Breast epithelium (tissue), 4 donors: ENCODE measurements at regions not wholly inside any gene's neighbourhood (a gene's known extent, or its start where the extent isn't known, plus 50 kb on each side); places are given as distances from the start of the nearest gene placed in this dataset.

ENCODE experiments used
- DNase-seq, 2 donors: peaks; one replicate each; pipeline ENCODE4 v3.0.0-alpha.2; 2019; ENCODE audit warnings: low spot score in 2 of 2
- H3K27ac ChIP-seq, 2 donors: fragments of 200-600 bp; sonication (generic) in 1 of 2; one replicate each; pipeline ENCODE4 v1.5.1; 2016 to 2019; ENCODE audit warnings: mild to moderate bottlenecking in 1 of 2
- H3K27me3 ChIP-seq, 2 donors: fragments of 200-600 bp; sonication (generic) in 1 of 2; one replicate each; pipeline versions ENCODE4 v1.5.1 to v1.6.0; 2017 to 2019; ENCODE audit warnings: control low read depth in 1 of 2, mild to moderate bottlenecking in 1 of 2
- H3K36me3 ChIP-seq: fragments of 200-600 bp; one replicate; pipeline ENCODE4 v1.5.1; 2019
- H3K4me1 ChIP-seq, 2 donors: fragments of 200-600 bp; sonication (generic); one replicate each; pipeline ENCODE4 v1.5.1; 2016 to 2019; ENCODE audit warnings: control low read depth in 1 of 2
- H3K4me3 ChIP-seq, 3 donors: fragments of 200-600 bp; sonication (generic); 1 replicate in 2 of 3; 2 replicates in 1 of 3; pipeline ENCODE4 v1.5.1; 2016 to 2019; ENCODE audit warnings: mild to moderate bottlenecking in 3 of 3, moderate library complexity in 2 of 3
- H3K9me3 ChIP-seq, 2 donors: fragments of 200-600 bp; sonication (generic) in 1 of 2; one replicate each; pipeline ENCODE4 v1.5.1; 2016 to 2019; ENCODE audit warnings: control low read depth in 1 of 2
- POLR2A ChIP-seq: fragments of 450-650 bp; IDR thresholded peaks from one replicate; pipeline ENCODE4 v1.6.1; 2016; ENCODE audit warnings: antibody characterized with exemption, mild to moderate bottlenecking, moderate library complexity
- POLR2AphosphoS5 ChIP-seq, 3 donors: sonication (generic); formaldehyde crosslinking; IDR thresholded peaks; one replicate each; pipeline ENCODE4 v1.6.1; 2017; ENCODE audit warnings: antibody characterized with exemption in 3 of 3
- intact Hi-C: fragments of 100-400 bp; cut with DNase I; formaldehyde crosslinking; loops from one replicate; pipeline ENCODE4 v1.15.1; 2023; ENCODE audit warnings: low total_unique reads
- TF ChIP-seq, protein P1 (sequence below), 3 donors: fragments of 450-650 bp; IDR thresholded peaks; one replicate each; pipeline ENCODE4 v1.5.1; 2016 to 2017; ENCODE audit warnings: antibody characterized with exemption in 3 of 3, mild to moderate bottlenecking in 3 of 3, moderate library complexity in 3 of 3

DNA sequence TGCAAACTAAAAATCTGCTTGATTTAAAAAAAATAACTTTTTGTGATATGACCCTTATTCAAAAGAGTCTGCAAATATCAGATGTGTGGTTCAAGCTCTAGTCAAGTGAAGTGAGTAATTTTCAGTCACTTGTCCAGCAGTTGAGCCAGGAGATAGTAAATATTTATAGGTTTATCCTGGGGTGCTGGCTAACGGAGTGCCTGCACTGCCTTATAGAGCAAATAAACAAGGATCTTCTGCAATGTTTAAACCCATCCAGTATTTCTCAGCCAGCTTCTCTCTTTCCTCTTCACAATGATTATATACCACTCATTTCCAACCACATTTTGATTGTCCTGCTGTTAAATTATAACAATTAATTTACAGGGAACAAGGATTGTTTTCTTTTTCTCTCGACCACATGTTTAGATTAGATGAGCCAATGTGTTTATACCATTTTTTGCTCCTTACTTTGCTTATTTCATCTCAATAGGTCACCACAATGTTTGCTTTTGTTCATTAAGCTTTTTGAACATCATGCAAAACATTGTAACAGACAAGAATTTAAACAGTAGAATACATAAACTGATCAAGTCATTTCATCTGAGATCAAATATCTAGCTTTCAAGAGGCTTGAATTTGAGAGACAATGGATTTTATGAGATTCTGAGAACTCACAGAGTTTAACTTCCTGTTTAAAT is 60.3 kb upstream of the GREM2 start:
- Histone ChIP-seq H3K4me1 (no peaks in the 10 kb centered on the region), H3K27me3 (no peaks in the 10 kb centered on the region), H3K9me3 (no peaks in the 10 kb centered on the region), H3K36me3 (no peaks in the 10 kb centered on the region), H3K27ac (no peak overlapping the region), H3K4me3 (no peak overlapping the region)
- TF ChIP-seq POLR2AphosphoS5 (IDR thresholded peaks at IDR 0.05): no peak
- TF ChIP-seq, protein P1, sequence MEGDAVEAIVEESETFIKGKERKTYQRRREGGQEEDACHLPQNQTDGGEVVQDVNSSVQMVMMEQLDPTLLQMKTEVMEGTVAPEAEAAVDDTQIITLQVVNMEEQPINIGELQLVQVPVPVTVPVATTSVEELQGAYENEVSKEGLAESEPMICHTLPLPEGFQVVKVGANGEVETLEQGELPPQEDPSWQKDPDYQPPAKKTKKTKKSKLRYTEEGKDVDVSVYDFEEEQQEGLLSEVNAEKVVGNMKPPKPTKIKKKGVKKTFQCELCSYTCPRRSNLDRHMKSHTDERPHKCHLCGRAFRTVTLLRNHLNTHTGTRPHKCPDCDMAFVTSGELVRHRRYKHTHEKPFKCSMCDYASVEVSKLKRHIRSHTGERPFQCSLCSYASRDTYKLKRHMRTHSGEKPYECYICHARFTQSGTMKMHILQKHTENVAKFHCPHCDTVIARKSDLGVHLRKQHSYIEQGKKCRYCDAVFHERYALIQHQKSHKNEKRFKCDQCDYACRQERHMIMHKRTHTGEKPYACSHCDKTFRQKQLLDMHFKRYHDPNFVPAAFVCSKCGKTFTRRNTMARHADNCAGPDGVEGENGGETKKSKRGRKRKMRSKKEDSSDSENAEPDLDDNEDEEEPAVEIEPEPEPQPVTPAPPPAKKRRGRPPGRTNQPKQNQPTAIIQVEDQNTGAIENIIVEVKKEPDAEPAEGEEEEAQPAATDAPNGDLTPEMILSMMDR (IDR thresholded peaks at IDR 0.05): no peak
- no peak for TF ChIP-seq POLR2A
- intact Hi-C loops: no loop called here
- no peak for DNase-seq

DNA sequence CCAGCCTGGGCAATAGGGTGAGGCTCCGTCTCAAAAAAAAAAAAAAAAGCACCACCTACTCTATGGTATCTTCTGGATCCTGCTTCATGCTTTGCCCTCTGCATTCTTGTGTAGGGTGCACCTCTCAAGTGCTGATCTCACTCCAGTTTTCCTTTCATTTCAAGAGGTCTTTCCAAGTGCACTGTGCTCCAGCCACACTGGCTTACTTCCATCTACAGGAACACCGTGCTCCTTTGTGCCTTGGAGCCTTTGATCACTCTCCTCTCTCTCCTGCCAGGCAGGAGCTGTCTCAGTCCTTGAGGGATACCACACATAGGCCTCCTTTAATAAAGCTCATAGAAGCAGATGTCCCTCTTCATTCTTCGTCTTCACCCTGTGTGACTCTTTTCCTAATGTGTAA is 55.4 kb upstream of the GREM2 start:
- no peaks in the 10 kb centered on the region for H3K36me3 ChIP-seq
- no peaks in the 10 kb centered on the region for H3K4me1 ChIP-seq
- H3K9me3 ChIP-seq: no peaks in the 10 kb centered on the region
- intact Hi-C loops: no loop called here
- H3K4me3 ChIP-seq: no peak overlapping the region
- TF ChIP-seq, protein P1 (IDR thresholded peaks at IDR 0.05): no peak
- TF ChIP-seq POLR2AphosphoS5 (IDR thresholded peaks at IDR 0.05): no peak
- TF ChIP-seq POLR2A: no peak
- H3K27ac ChIP-seq: no peak overlapping the region
- no peaks in the 10 kb centered on the region for H3K27me3 ChIP-seq
- DNase-seq: no peak

DNA sequence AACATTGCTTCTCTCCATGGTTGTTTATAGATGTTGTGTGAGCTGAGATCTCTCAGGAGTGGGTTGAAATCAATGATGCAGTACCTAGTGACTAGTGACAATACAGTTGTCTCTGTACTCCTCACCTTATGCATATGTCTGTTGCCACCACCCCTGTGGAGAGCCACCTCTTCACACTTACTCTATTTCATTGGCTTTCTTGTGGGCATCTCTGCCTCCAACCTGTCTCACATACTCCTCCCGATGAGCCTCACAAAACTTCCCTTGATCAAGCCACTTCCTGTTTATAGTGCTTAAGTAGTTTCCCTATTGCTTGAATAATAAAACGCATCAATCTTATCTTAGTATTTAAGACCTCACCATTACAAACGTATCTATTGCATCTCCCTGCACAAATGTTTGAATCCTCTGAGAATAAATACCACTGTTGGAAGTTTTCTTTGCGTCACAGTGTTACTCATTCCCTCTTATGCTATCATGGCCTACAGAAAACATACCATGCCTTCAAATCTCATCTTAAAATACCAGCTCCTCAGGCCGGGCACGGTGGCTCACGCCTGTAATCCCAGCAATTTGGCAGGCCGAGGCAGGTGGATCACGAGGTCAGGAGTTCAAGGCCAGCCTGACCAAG is 54.7 kb upstream of the GREM2 start:
- no peak overlapping the region for H3K27ac ChIP-seq
- intact Hi-C loops: no loop called here
- TF ChIP-seq, protein P1 (IDR thresholded peaks at IDR 0.05): no peak
- TF ChIP-seq POLR2A: no peak
- no peak for TF ChIP-seq POLR2AphosphoS5 (IDR thresholded peaks at IDR 0.05)

DNA sequence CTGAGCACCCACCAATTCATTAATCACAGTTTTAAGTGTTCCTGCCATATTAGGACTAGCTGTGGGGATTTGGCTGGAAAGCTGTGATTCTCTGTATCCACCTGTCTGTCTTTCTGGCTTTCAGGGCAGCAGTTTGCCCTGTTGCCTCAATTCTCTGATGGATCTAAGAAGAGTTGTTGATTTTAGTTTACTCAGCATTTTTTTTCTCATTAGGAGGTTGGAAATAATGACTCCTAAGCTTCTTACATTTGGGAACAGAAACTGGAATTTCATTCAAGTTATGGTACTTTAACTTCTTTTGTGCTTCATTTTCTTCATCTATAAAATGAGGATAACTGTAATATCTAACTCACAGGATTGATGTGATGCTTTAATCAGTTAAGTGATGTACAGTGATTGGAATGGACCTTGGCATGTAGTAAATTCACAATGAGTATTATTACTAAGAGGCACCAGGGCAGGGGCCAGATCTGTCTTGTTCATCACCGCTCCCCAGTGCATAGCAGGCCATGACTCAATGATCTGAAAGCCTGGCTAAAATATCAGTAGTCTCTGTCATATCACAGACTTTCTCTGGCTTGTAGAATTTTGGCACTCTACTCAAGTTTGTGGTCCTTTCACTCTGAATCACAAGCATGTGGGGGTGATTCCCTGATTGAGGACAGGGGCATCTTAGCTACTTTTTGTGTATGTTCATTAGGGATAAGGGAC is 51.4 kb upstream of the GREM2 start:
- H3K4me1 ChIP-seq: no peaks in the 10 kb centered on the region
- no peaks in the 10 kb centered on the region for H3K9me3 ChIP-seq
- H3K27ac ChIP-seq: no peak overlapping the region
- no peaks in the 10 kb centered on the region for H3K36me3 ChIP-seq
- TF ChIP-seq POLR2AphosphoS5 (IDR thresholded peaks at IDR 0.05) (no peak), POLR2A (no peak)
- TF ChIP-seq, protein P1 (IDR thresholded peaks at IDR 0.05): no peak
- DNase-seq: no peak
- intact Hi-C loops: no loop called here
- no peak overlapping the region for H3K4me3 ChIP-seq
- no peaks in the 10 kb centered on the region for H3K27me3 ChIP-seq

More for the DNA sequence above, 54.7 kb upstream of the GREM2 start:
- no peaks in the 10 kb centered on the region for H3K9me3 ChIP-seq
- DNase-seq: no peak
- no peaks in the 10 kb centered on the region for H3K4me1 ChIP-seq
- no peaks in the 10 kb centered on the region for H3K27me3 ChIP-seq
- no peaks in the 10 kb centered on the region for H3K36me3 ChIP-seq
- H3K4me3 ChIP-seq: no peak overlapping the region
